COLO829 (cell line): ENCODE measurements at regions not wholly inside any gene's neighbourhood (a gene's known extent, or its start where the extent isn't known, plus 50 kb on each side); places are given as distances from the start of the nearest gene placed in this dataset.

Experiments used
- DNase-seq: peaks from one replicate; pipeline ENCODE4 v3.0.0; 2012; ENCODE audit warnings: low spot score

DNA sequence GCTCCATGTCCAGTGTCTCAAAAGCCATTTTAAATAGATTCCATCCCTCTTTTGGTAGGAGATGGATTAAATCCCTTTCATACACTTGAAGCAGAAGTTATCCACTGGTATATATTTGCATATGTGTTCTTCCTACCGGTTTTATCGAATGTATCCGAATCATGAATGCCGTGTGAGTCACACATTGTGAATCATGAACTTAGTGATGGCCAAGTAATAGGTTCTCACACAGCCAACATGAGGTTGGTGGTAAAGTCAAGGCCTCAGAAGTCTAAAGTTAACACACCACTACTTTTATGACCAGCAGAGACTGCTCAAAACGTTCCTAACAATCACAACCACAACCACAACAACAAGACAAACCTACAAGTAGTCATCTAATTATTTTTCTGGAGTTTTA, 345.5 kb downstream of the THBS2 start:
- DNase-seq: no peak

DNA sequence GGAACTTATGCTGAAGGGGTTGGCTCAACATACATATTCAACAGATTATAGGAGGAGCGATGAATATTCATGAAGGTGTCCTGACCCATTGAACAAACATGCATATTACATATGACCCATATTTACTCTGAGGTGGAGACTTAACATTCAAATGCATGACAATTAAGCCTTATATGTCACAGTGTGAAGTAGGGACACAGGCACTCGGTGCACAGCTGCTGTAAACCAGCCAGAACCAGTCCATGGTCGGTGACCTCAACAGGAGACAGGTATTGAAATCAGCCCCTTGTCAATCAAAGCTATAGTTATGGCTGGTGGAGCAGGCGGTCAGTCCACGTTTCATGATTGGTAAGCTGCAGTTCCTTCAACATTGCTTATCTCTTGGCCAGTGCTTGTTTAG, 347.3 kb downstream of the THBS2 start:
- no peak for DNase-seq

DNA sequence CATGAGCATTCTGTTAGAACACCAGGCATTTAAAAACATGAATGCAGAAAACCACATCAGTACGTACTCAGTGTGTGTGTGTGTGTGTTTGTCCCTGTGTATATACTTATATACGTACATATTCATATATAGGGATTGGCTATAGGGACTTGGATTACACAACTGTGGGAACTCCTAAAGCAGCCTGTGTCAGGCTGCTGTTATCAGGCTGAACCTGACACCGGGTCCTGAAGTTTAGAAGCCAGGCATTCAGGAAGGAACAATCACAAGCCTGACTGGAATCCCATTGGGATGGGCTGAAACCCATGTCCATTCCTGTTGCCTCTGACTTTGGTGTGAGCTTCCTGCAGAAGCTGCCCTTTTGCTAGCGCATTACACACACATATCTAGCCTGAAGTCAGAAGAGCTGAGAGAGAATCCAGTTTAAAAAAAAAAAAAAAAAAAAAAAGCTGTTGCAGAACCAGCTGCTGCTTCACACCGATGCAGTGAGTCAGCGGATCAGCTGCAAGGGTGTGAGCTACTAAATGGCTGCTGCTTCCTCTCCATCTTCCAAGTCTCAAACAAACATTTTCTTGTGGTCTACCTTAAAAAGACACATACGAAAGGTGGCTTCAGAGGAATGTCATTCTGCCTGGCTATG, 348.1 kb downstream of the THBS2 start:
- DNase-seq: no peak

DNA sequence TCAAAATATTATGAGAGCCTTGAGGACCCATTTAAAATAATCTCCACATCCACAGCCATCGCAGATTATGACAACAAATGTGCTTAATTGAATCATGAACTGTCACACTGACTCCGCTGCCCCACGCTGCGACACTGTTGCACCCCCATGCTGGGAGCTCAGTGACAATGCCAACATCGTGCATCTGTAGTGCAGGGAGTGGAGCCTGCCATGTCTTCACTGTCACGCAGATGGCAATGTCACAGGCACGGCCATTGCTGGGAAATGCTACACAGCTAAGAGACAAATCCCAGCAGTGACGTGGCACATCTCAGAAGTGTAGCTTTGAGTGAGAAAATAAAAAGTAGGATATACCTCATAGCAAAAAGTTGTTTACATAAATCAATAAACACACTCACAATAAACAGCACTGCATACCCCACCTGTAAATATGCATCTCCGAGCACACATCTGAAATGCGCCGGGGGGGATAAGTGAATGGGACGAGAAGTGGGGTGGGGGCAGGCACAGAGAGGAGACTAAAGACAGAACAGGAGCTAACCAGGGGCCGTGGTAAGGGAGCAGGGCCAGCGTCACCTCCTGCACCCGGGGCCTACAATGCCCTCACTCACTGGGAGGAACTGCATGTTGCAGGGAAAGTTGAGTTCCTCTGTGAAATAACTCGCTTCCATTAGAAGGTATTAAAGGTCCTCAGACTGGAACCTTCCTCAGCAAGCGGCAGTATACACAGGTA, 349.9 kb downstream of the THBS2 start:
- no peak for DNase-seq

DNA sequence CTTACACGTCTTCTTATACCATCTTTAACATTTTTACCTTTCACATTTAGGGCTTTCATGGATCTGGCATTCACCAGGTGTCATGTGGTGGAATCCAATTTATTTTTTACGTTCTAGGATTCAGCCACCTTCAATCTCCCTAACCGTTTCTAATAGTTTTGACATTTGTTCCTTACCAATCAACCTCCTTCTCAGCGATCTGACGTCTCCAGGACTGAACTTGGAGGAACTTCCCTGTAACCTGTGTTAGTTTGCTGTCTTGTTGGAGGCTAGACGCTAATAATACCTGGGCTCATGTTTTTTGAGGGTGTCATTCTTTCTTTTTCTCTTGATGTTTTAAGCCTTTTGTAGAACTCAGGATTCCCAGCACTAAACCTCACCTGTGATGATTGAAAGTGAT, 351.6 kb downstream of the THBS2 start:
- no peak for DNase-seq

DNA sequence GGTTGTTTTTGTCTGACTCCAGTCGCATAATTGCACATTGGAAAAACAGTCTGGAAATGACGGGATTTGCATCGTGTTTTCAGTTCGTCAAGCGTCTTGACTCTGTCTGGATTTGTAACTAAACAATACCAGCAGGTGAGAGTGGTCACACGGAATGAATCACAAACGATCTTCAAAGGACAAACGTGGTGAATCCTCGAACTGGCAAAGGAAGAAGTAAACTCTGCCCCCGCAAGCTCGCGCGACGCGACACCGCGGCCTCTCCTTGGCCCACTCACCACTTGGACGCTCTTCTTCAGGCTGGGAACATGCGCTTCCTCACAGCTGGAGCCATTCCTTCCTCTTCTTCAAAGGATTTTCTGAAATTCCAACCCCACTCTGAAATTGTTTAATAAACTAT, 352.6 kb downstream of the THBS2 start:
- DNase-seq: no peak

GRCh38 chr6:168896321-168896720, 357.3 kb downstream of the THBS2 start:
- DNase-seq: no peak

GRCh38 chr6:168895102-168895812, 358.4 kb downstream of the THBS2 start:
- DNase-seq: peak; percentile 92

- DNase-seq: no peak
Measured at GRCh38 chr6:168892031-168892430, 361.6 kb downstream of the THBS2 start.

- no peak for DNase-seq
Measured at GRCh38 chr6:168890981-168891365, 362.7 kb downstream of the THBS2 start.

GRCh38 chr6:168890306-168890980, 363.2 kb downstream of the THBS2 start:
- DNase-seq: no peak

DNA sequence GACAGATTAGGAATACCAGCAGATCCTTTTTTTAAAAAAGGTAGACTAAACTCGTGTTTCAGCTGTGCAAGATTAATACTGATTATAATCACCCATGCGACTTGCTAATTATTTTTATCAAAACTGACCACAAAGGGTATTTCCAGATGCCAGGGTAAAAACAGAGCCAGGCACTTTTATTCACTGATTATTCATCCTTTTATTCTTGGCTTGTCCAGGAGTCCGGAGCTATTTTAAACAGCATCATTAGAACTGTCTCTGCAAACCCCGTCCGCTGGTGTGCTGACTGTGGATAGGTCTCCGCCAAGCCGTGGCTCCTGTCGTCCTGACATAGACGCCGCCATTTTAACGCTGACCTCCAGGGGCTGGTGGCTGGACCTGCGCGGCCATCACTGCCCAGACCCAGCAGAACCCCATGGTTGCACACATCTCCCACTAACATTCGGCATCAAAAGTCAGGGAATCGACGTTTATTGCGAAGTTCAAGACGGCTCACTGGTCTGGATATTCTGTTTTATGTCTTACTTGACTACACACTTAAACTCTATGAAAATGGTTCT, 364.8 kb downstream of the THBS2 start:
- no peak for DNase-seq

- no peak for DNase-seq
Measured at GRCh38 chr6:168888102-168888501, 365.5 kb downstream of the THBS2 start.

GRCh38 chr6:168887621-168888020, 366.0 kb downstream of the THBS2 start:
- no peak for DNase-seq

DNA sequence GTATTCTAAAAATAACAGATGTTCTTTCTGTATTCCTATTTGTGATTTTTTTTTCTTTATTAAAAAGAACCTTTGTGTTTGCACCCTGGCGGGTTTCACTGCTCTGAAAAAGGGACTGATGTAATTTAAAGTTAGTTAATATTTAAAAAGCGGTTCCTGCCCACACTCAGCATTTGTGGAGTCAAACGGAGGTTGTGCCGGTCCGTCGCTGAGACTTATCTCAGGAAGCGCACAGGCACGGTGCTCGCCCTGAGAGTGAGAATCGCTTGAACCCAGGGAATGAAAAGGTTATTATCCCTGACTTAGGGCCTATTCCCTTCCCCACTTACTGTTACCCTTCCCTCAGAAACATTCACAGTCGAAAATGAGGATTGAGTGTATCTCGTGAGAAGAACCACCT, 366.7 kb downstream of the THBS2 start:
- DNase-seq: no peak

DNA sequence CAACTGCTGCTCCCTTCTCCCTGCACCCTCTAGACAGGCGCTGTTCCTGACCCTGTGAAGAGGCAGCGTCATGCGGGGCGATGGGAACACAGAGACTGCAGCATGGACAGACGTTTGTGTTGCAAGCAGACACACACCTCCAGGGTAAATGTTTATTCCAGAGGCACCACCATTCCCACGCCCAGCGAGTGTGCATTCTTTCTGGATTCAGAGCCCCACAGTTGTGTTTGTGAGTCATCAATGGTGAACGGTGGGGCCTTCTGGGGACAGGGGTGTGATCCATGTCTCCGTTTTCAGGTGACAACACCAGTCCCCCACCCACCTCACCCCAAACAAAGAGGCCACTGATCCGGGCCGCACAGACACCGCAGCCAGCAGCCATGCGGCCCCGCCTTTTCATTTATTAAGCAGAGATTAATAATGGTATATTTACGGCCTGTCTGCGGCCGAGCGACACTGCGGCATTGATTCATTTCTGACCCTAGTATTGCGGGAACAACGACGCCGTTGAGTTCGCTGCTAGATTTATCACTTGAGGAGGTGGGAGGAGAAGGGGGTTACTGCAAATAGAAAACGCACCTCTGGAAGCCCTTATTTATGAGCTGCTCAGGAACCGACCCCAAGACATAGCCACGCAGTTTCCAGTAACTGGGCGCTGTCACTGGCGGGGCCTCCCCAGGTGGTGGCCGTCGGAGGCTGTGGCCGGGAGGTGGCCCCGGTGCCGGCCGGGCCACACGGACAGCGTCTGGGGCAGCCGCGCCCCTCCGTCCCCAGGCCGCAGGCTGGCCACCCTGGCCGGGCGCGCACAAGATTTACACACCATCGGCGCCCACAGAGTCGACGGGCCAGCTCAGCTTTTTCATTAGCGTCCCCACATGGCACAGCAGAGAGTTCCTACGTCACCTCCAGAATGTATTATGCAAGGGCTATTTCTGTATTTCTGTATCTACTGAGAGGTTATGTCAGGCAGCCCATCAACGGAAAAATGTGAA, 367.6 kb downstream of the THBS2 start:
- DNase-seq: no peak

GRCh38 chr6:168885196-168885595, 368.4 kb downstream of the THBS2 start:
- DNase-seq: no peak

- peak; percentile 70 for DNase-seq
Measured at GRCh38 chr6:168884646-168885086, 369.0 kb downstream of the THBS2 start.

- no peak for DNase-seq
Measured at GRCh38 chr6:168884050-168884645, 369.5 kb downstream of the THBS2 start.

DNA sequence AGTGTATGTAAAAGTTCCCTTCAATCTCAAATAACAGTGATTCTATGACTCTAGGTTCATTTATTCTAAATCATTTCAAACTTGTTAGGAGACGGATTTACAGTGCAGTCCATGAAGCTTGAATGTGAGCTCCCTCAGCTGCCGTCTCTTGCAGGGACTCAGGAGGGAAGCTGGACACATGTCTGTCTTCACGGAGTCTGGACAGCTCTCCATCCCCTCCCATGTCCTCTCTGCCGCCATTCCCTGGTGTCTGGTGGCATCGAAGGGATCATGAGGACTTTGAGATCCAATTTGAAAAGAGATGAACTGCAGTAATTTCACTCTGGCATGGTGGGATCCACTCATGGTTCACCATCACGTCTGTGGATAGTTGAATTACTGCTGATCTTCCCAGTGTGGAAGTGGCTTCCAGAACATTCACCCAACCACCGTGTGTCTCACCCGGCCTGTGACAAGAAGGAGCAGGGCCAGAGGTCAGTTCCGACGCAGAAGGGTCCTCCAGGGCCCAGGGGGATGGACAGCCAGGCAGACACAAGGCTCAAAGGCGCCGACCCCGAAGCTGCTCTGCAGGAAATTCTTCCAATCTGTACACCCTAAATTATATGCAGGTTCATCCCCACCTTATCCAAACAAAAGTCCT, 370.1 kb downstream of the THBS2 start:
- DNase-seq: no peak
